HG02852 (cell line): ENCODE measurements at regions not wholly inside any gene's neighbourhood (a gene's known extent, or its start where the extent isn't known, plus 50 kb on each side); places are given as distances from the start of the nearest gene placed in this dataset.

Experiments
- ATAC-seq: cut with Tn5 transposase; IDR thresholded peaks from one replicate; pipeline ENCODE4 v1.9.1; 2021; ENCODE audit warnings: mild to moderate bottlenecking, moderate library complexity; ENCODE audit not compliant: unreplicated experiment

GRCh38 chr11:110947096-110947495 lies 234.9 kb upstream of the ARHGAP20 start:
- no peak for ATAC-seq

GRCh38 chr11:110939471-110939870 lies 227.2 kb upstream of the ARHGAP20 start:
- ATAC-seq: no peak

- no peak for ATAC-seq
These were observed 222.9 kb upstream of the ARHGAP20 start for GRCh38 chr11:110935018-110935640.

GRCh38 chr11:110929129-110929528 lies 216.9 kb upstream of the ARHGAP20 start:
- no peak for ATAC-seq

GRCh38 chr11:110928391-110928790 lies 216.2 kb upstream of the ARHGAP20 start:
- no peak for ATAC-seq

- ATAC-seq: no peak
These were observed 209.7 kb upstream of the ARHGAP20 start for GRCh38 chr11:110921742-110922521.

GRCh38 chr11:110919241-110919922 lies 207.1 kb upstream of the ARHGAP20 start:
- no peak for ATAC-seq

- ATAC-seq: no peak
These were observed 206.1 kb upstream of the ARHGAP20 start for GRCh38 chr11:110918351-110918750.

GRCh38 chr11:110912437-110912836 lies 200.2 kb upstream of the ARHGAP20 start:
- ATAC-seq: no peak

- ATAC-seq: no peak
These were observed 198.1 kb upstream of the ARHGAP20 start for GRCh38 chr11:110910384-110910783.

GRCh38 chr11:110909336-110909735 lies 197.1 kb upstream of the ARHGAP20 start:
- ATAC-seq: no peak

- ATAC-seq: no peak
These were observed 196.3 kb upstream of the ARHGAP20 start for GRCh38 chr11:110908401-110909105.

- no peak for ATAC-seq
These were observed 195.4 kb upstream of the ARHGAP20 start for GRCh38 chr11:110907629-110908028.

GRCh38 chr11:110903830-110904229 lies 191.6 kb upstream of the ARHGAP20 start:
- no peak for ATAC-seq

GRCh38 chr11:110903378-110903777 lies 191.1 kb upstream of the ARHGAP20 start:
- no peak for ATAC-seq

GRCh38 chr11:110901441-110901840 lies 189.2 kb upstream of the ARHGAP20 start:
- no peak for ATAC-seq

- ATAC-seq: no peak
These were observed 188.2 kb upstream of the ARHGAP20 start for GRCh38 chr11:110900426-110900825.

- ATAC-seq: no peak
These were observed 184.8 kb upstream of the ARHGAP20 start for GRCh38 chr11:110897035-110897434.

GRCh38 chr11:110896358-110896757 lies 184.1 kb upstream of the ARHGAP20 start:
- no peak for ATAC-seq

GRCh38 chr11:110894224-110894623 lies 182.0 kb upstream of the ARHGAP20 start:
- ATAC-seq: no peak

- no peak for ATAC-seq
These were observed 180.6 kb upstream of the ARHGAP20 start for GRCh38 chr11:110892741-110893285.
